GM12873 (cell line): ENCODE measurements at regions not wholly inside any gene's neighbourhood (a gene's known extent, or its start where the extent isn't known, plus 50 kb on each side); places are given as distances from the start of the nearest gene placed in this dataset.
A peak's percentile ranks its signal among the peaks of the same experiment; 100 is the strongest.

ENCODE experiments used
- CTCF ChIP-seq: IDR thresholded peaks from 2 replicates; pipeline ENCODE4 v1.5.1; 2012; ENCODE audit warnings: low read depth, mild to moderate bottlenecking, moderate library complexity, low read length, control low read depth; ENCODE audit not compliant: insufficient read depth; ENCODE audit errors: missing control alignments

- TF ChIP-seq CTCF, result no peak
Measured at GRCh38 chr4:26126143-26126718, 194.6 kb upstream of the RBPJ start.

GRCh38 chr4:26126994-26127393 lies 193.8 kb upstream of the RBPJ start:
- TF ChIP-seq CTCF, result no peak

DNA sequence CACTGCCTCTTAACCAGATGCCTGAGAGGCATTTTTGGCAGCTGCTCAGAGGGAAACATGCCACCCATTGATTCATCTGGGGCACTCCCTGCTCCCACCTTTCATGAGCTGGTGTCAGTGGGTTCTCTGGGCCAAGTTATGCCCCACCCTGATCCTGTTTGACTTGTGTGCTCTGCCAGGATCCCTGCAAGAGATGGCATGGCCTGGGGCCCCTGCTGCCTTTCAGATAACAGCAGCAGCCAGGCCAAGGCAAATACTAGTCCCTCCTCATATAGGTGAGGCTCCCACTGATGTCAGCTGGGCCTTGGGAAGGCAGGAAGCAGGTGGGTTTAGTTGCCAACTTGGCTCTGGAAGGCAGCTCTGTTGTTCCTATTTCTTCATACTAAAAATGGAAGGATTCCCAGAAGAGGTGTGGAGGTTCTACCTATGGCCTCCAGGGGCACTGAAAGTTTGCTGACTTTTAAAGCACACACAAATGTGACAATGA lies 192.9 kb upstream of the RBPJ start:
- TF ChIP-seq CTCF, result peak; percentile 13

DNA sequence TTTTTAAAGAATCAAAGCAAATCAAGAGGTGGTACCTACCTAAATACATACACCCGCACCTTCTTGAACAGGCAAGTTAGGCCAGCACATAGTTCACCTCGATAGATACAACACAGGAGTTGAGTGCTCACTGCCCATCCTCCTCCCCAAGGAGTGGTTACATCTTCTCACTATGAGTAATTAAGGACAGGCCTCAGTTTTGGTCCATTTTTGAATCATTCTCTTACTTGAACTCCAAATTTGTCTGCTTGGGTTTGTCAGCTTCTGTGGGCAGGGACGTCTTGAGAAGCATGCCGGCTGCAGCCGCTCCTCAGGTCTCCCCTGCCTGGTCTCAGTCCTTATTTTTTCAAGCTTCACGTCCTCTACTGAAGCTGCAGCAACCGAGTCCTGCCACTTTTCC lies 190.6 kb upstream of the RBPJ start:
- TF ChIP-seq CTCF, result no peak

GRCh38 chr4:26130841-26131432 lies 189.9 kb upstream of the RBPJ start:
- no peak for TF ChIP-seq CTCF

DNA sequence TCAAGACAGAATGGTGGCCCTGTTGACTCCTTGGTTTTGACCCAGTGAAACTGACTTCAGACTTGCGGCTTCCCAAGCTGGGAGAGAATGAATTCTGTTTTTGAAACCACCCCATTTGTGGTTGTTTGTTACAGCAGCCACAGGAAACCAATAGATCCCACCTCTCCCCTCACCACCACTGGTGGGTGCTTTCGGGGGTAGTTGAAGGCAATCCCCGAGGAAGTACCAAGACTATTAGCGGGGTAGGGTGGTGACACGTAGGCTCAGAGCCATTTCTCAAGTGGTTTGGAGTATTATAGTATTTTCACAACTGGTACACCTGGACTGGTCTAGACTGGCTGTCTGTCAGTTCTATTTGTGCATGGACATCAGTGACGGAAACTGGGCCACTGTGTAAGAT lies 189.1 kb upstream of the RBPJ start:
- TF ChIP-seq CTCF, result no peak

GRCh38 chr4:26132858-26133257 lies 188.0 kb upstream of the RBPJ start:
- peak; percentile 62 for TF ChIP-seq CTCF

DNA sequence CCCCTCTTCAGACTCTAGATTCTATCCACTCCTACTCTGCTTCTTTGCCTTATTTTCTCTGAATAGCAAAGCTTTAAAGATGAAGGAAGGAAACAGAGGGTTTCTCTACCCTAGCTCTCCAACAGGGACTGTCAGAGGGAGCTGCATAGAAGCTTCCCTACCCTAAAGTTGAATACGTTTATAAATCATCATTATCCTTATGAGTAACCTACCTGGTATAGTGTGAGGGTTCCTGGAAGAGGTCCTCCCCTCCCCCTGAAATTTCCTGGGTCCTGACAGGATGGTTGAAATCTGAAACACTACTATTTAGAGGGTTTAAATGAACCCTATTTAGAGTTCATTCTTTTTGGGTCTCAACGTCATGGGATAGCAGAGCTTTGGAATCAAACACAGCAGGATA lies 187.0 kb upstream of the RBPJ start:
- TF ChIP-seq CTCF, result no peak
